B cell (primary cell): ENCODE measurements at regions not wholly inside any gene's neighbourhood (a gene's known extent, or its start where the extent isn't known, plus 50 kb on each side); places are given as distances from the start of the nearest gene placed in this dataset.

Experiments
- CTCF ChIP-seq: fragments of 200-600 bp; IDR thresholded peaks from one replicate; pipeline ENCODE4 v1.8.0; 2022; ENCODE audit warnings: antibody characterized with exemption, mild to moderate bottlenecking
- EZH2 ChIP-seq: IDR thresholded peaks from 2 replicates; pipeline ENCODE4 v1.6.1; 2012; ENCODE audit warnings: borderline replicate concordance, low read depth, mild to moderate bottlenecking, moderate library complexity, low read length; ENCODE audit not compliant: insufficient read depth, poor library complexity, severe bottlenecking

GRCh38 chr3:144497452-144497851 is 525.8 kb downstream of the DIPK2A start:
- TF ChIP-seq CTCF (no peak), EZH2 (no peak)
